ENCODE measurements at regions not wholly inside any gene's neighbourhood (a gene's known extent, or its start where the extent isn't known, plus 50 kb on each side); places are given as distances from the start of the nearest gene placed in this dataset.
A peak's percentile ranks its signal among the peaks of the same experiment; 100 is the strongest.

DNA sequence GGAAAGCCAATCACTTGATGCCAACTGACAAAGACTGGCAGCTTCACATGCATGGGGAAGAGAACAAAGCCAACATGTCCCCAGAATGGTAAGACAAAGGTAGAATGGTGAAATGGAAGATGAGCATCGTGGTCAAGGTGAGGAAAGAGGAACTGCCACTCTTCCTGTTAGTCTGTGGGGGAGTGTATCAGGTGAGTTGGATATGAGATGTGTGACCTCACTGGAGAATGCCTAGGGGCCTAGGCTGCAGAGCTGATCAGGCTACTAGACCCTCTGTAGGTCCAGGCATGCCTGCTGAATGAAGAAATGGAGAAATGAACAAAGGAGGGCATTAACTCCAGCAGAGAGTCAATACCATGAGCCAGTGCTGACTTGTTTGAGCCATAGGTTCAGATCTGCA lies 112.4 kb upstream of the SLC1A3 start:
- Mint-ChIP-seq H3K27ac (no peak overlapping the region), H3K27me3 (ENCODE audit: insufficient read depth) (peaks cover 18% of the 10 kb centered on the region), H3K9me3 (no peaks in the 10 kb centered on the region), H3K36me3 (ENCODE audit: low read depth) (no peaks in the 10 kb centered on the region), H3K4me3 (no peak overlapping the region), H3K4me1 (ENCODE audit: low read depth) (peaks cover 60% of the 10 kb centered on the region)
- TF ChIP-seq, protein P1, sequence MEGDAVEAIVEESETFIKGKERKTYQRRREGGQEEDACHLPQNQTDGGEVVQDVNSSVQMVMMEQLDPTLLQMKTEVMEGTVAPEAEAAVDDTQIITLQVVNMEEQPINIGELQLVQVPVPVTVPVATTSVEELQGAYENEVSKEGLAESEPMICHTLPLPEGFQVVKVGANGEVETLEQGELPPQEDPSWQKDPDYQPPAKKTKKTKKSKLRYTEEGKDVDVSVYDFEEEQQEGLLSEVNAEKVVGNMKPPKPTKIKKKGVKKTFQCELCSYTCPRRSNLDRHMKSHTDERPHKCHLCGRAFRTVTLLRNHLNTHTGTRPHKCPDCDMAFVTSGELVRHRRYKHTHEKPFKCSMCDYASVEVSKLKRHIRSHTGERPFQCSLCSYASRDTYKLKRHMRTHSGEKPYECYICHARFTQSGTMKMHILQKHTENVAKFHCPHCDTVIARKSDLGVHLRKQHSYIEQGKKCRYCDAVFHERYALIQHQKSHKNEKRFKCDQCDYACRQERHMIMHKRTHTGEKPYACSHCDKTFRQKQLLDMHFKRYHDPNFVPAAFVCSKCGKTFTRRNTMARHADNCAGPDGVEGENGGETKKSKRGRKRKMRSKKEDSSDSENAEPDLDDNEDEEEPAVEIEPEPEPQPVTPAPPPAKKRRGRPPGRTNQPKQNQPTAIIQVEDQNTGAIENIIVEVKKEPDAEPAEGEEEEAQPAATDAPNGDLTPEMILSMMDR (IDR thresholded peaks at IDR 0.05): no peak
- DNase-seq: no peak

DNA sequence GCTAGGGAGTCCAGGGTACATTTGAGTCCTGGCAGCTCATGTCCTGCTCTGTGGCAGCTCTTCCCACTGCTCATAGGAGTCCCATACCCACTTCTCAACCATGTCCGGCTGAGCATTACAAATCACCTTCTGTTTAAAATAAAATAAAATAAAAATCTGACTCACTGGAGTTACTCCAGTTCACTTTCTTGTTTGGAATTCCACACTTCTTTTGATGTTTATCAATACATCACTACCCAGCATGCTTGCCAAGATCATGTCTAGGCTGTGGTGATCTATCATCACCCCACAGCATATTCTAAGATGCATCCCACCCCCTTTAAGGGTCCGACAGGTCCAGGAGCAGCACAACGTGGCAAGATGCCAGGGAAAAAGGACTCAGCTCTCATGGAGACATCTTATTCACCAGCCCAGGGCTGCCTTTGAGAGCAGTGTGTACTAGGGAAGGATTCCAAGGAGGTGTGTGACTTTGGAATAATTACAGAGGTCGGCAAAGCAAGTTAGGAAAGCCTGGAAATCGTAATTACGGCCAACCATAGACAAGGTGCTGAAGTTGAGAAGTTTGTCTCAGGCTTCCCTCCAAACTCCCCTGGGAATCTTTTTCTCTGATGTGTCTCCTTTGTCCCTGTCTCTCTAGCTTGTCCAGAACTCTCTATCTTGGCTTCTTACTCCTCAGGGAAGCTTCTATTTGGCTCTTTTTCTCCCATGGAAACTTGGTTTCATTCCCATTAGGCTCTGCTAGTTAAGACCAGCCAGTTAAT lies 111.4 kb upstream of the SLC1A3 start:
- no peak overlapping the region for H3K27ac Mint-ChIP-seq
- no peaks in the 10 kb centered on the region for H3K9me3 Mint-ChIP-seq
- peaks cover 24% of the 10 kb centered on the region for H3K27me3 Mint-ChIP-seq (ENCODE audit: insufficient read depth)
- H3K4me3 Mint-ChIP-seq: peak overlapping the region; percentile 23; the same call in 1 of the 2 replicates
- no peaks in the 10 kb centered on the region for H3K36me3 Mint-ChIP-seq (ENCODE audit: low read depth)
- peak; percentile 33 for DNase-seq
- TF ChIP-seq, protein P1 (IDR thresholded peaks at IDR 0.05): no peak
- H3K4me1 Mint-ChIP-seq (ENCODE audit: low read depth): peaks cover 55% of the 10 kb centered on the region

DNA sequence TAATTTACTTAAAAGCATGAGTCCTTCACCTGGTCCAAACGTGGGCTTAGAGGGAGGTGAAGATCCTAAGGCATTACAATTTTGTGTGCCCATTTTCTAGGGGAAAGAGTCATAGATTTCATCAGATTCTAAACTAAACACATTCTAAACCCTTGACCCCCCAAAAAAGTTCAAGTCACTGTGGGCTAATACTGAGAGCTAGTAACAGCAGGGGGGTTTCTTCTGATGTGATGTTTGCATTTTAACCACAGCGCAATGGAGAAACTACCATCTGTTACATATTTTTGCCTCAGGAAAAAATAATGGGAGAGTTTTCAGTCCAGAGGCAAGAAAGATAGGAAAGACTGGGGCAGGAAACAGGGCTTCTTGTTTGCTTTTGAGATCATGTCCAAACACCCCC lies 110.8 kb upstream of the SLC1A3 start:
- H3K9me3 Mint-ChIP-seq: no peaks in the 10 kb centered on the region
- H3K4me3 Mint-ChIP-seq: no peak overlapping the region
- peaks cover 27% of the 10 kb centered on the region for H3K27me3 Mint-ChIP-seq (ENCODE audit: insufficient read depth)
- peaks cover 49% of the 10 kb centered on the region for H3K4me1 Mint-ChIP-seq (ENCODE audit: low read depth)
- no peak for DNase-seq
- no peaks in the 10 kb centered on the region for H3K36me3 Mint-ChIP-seq (ENCODE audit: low read depth)
- TF ChIP-seq, protein P1 (IDR thresholded peaks at IDR 0.05): no peak
- H3K27ac Mint-ChIP-seq: no peak overlapping the region

DNA sequence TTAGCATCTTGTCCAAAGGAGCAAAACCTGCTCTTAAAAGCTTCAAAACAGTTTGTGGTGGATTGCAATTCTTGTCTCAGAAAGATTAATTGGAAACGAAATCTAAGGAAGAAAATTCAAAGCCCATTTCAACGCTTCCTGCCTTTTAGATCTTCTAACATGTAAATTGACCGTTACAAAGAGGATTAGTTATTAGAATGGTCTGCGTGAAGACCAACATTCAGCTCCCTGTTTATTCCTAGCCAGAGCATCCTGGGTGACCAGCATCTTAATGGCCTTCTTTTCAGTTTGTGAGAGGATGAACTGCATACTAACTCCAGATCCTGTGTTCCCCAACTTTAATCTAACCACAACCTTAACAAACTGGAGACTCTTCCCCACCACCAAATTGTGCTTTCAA lies 109.9 kb upstream of the SLC1A3 start:
- no peak for DNase-seq
- H3K27ac Mint-ChIP-seq: no peak overlapping the region
- H3K4me1 Mint-ChIP-seq (ENCODE audit: low read depth): peaks cover 40% of the 10 kb centered on the region
- no peaks in the 10 kb centered on the region for H3K9me3 Mint-ChIP-seq
- no peaks in the 10 kb centered on the region for H3K36me3 Mint-ChIP-seq (ENCODE audit: low read depth)
- no peak overlapping the region for H3K4me3 Mint-ChIP-seq
- TF ChIP-seq, protein P1 (IDR thresholded peaks at IDR 0.05): no peak
- H3K27me3 Mint-ChIP-seq (ENCODE audit: insufficient read depth): peaks cover 27% of the 10 kb centered on the region

DNA sequence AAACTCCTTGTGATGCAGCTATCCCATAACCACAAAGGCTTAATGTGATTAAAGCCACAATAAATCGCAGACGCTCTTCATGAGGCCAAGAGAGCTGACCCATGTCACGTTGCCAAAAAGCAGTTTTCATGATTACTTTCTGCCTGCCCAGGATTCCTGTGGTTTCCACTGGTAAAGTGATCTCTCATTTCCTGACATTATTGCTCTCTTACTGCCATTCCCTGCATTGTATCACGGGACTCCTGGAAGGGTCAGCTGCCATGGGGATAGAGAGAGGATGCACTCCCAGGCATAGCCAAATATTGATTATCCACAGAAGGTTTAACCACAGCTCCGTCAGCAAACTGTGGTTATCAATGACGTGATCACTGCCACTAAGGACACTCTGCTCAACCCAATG lies 103.8 kb upstream of the SLC1A3 start:
- Mint-ChIP-seq H3K36me3 (ENCODE audit: low read depth) (no peaks in the 10 kb centered on the region), H3K4me3 (peak overlapping the region; percentile 28; the same call in 1 of the 2 replicates), H3K27me3 (ENCODE audit: insufficient read depth) (peaks cover 13% of the 10 kb centered on the region), H3K4me1 (ENCODE audit: low read depth) (peaks cover 36% of the 10 kb centered on the region), H3K9me3 (no peaks in the 10 kb centered on the region), H3K27ac (peak overlapping the region; percentile 72)
- TF ChIP-seq, protein P1 (IDR thresholded peaks at IDR 0.05): no peak
- DNase-seq: peak; percentile 93
